Bronchial epithelial cell (primary cell): ENCODE measurements at regions not wholly inside any gene's neighbourhood (a gene's known extent, or its start where the extent isn't known, plus 50 kb on each side); places are given as distances from the start of the nearest gene placed in this dataset.

ENCODE experiments used
- DNase-seq: peaks from one replicate; pipeline ENCODE4 v3.0.0-alpha.2; 2010; ENCODE audit warnings: low read depth
- FAIRE-seq: peaks from 2 replicates; lab custom pipeline; 2011; peaks lifted over from hg19 to GRCh38; lab: Jason Lieb, UNC
- H3K27me3 ChIP-seq: 2 replicates; pipeline ENCODE4 v1.5.1; 2011; ENCODE audit warnings: low read length; ENCODE audit not compliant: control insufficient read depth, insufficient read depth
- H3K36me3 ChIP-seq: 2 replicates; pipeline ENCODE4 v1.5.1; 2011; ENCODE audit warnings: low read length; ENCODE audit not compliant: control insufficient read depth, insufficient read depth
- H3K4me3 ChIP-seq: 2 replicates; pipeline ENCODE4 v1.5.1; 2011; ENCODE audit warnings: mild to moderate bottlenecking, low read depth, low read length, control low read depth
- CTCF ChIP-seq: IDR thresholded peaks from 2 replicates; pipeline ENCODE4 v1.5.1; 2011; ENCODE audit warnings: mild to moderate bottlenecking, moderate library complexity, low read length, control low read depth, inconsistent platforms; ENCODE audit not compliant: insufficient read depth, severe bottlenecking

GRCh38 chr18:78711316-78711715 is 268.3 kb upstream of the SALL3 start:
- no peaks in the 10 kb centered on the region for H3K27me3 ChIP-seq
- TF ChIP-seq CTCF = no peak
- H3K36me3 ChIP-seq = no peaks in the 10 kb centered on the region
- no peak for DNase-seq
- FAIRE-seq = no peak
- no peak overlapping the region for H3K4me3 ChIP-seq

- no peak for DNase-seq
- Histone ChIP-seq H3K36me3 (no peaks in the 10 kb centered on the region), H3K4me3 (no peak overlapping the region), H3K27me3 (no peaks in the 10 kb centered on the region)
- TF ChIP-seq CTCF = no peak
- FAIRE-seq = no peak
Measured at GRCh38 chr18:78711971-78712370, 267.6 kb upstream of the SALL3 start.

- DNase-seq (no peak), FAIRE-seq (no peak)
- no peak for TF ChIP-seq CTCF
- H3K27me3 ChIP-seq = no peaks in the 10 kb centered on the region
- no peaks in the 10 kb centered on the region for H3K36me3 ChIP-seq
- H3K4me3 ChIP-seq = no peak overlapping the region
Measured at GRCh38 chr18:78713069-78713468, 266.5 kb upstream of the SALL3 start.

- no peak for TF ChIP-seq CTCF
- DNase-seq = no peak
- no peaks in the 10 kb centered on the region for H3K27me3 ChIP-seq
- H3K4me3 ChIP-seq = no peak overlapping the region
- H3K36me3 ChIP-seq = no peaks in the 10 kb centered on the region
- no peak for FAIRE-seq
Measured at GRCh38 chr18:78713726-78714125, 265.9 kb upstream of the SALL3 start.

GRCh38 chr18:78716022-78716421 is 263.6 kb upstream of the SALL3 start:
- TF ChIP-seq CTCF = no peak
- Histone ChIP-seq H3K4me3 (no peak overlapping the region), H3K36me3 (no peaks in the 10 kb centered on the region), H3K27me3 (no peaks in the 10 kb centered on the region)
- no peak for FAIRE-seq
- no peak for DNase-seq

GRCh38 chr18:78716581-78716980 is 263.0 kb upstream of the SALL3 start:
- Histone ChIP-seq H3K27me3 (no peaks in the 10 kb centered on the region), H3K4me3 (no peak overlapping the region), H3K36me3 (no peaks in the 10 kb centered on the region)
- FAIRE-seq (no peak), DNase-seq (no peak)
- no peak for TF ChIP-seq CTCF
